ENCODE measurements at regions not wholly inside any gene's neighbourhood (a gene's known extent, or its start where the extent isn't known, plus 50 kb on each side); places are given as distances from the start of the nearest gene placed in this dataset.
"Not testable (repeated sequence)": the region's sequence is repeated elsewhere in the genome, so short reads cannot be mapped to it uniquely, and the experiment has no call there.

DNA sequence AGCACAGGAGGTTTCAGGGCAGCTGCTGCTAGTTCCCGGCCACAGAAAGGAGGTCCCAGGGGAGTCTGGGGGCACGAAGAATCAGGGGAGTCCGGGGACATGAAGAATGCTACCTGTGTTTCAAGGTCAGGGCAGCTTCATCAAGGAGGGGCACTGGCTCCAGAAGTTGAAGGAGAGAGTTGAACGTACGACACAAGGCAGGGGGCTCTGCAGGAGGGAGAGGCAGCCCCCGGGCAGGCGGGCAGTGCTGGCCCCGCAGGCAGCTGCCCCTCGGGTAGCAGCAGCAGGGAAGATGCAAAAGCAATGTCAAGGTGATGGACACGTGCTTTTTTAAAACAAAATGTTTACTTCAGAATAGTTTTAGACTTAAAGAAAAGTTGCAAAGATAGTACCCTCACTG, 134.7 kb upstream of the RNF32 start:
- DNase-seq (ENCODE audit: extremely low spot score): no peak
- POLR2A ChIA-PET: no interaction called here
- no peak for TF ChIP-seq BHLHE40 (IDR thresholded peaks at IDR 0.05; ENCODE audit: borderline replicate concordance)
- TF ChIP-seq LEF1 (IDR thresholded peaks at IDR 0.05; ENCODE audit: borderline replicate concordance): no peak
- no peak for TF ChIP-seq FOXM1 (IDR thresholded peaks at IDR 0.05; ENCODE audit: borderline replicate concordance)
- TF ChIP-seq, protein P1, sequence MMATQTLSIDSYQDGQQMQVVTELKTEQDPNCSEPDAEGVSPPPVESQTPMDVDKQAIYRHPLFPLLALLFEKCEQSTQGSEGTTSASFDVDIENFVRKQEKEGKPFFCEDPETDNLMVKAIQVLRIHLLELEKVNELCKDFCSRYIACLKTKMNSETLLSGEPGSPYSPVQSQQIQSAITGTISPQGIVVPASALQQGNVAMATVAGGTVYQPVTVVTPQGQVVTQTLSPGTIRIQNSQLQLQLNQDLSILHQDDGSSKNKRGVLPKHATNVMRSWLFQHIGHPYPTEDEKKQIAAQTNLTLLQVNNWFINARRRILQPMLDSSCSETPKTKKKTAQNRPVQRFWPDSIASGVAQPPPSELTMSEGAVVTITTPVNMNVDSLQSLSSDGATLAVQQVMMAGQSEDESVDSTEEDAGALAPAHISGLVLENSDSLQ (IDR thresholded peaks at IDR 0.05): no peak
- no peak for TF ChIP-seq ARNT (IDR thresholded peaks at IDR 0.05)
- TF ChIP-seq ZNF384 (IDR thresholded peaks at IDR 0.05): no peak
- no peak for TF ChIP-seq CTBP1 (IDR thresholded peaks at IDR 0.05; ENCODE audit: borderline replicate concordance)
- no peak for TF ChIP-seq HDGF (IDR thresholded peaks at IDR 0.05; ENCODE audit: borderline replicate concordance)
- no peak for TF ChIP-seq FOXK2 (IDR thresholded peaks at IDR 0.05)
- CTCF ChIA-PET: interaction anchor here (0.6 kb wide), 1 partner anchor 1848 kb away, joined by 3 read pairs; no protein-coding TSS in a partner anchor

DNA sequence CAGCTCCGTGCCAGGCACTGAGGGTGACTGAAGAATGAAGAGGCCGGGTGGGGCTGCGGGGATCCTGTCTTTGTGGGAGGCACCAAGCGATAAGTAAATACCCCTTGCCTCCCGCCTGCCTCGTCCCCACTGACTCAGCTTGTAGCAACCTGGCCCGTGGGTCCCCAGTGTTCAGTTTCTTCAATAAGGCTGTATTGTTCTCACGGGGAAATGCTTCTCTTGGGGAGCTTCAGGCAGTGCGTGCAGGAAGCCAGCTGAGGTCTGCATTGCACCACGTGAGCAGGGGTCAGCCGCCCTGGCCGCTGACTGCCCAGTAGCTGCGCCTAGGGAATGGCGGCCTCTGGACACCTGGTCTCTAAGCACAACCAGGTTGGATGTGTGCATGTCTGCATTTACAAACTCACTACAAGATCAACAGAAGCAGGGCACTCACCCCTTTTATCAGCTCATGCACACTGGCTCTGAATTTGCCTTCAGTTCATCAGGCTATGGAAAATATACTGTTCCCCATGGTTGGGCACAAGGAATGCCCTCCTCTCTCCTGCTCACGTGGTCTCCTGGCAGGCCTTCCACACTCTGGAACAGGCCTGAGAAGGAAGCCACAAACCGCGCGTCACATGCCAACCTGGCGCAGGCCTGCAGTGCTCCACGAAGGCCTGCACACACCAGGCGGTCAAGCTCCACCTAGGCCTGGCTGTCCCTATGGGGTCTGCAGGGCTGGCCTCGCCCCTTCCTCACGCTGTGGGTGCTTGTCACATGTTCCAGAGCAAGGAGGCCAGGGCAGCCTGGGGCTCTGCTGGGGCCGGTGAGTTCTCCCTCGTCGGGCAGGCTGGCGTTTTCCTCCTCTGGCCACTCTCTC, 135.7 kb upstream of the RNF32 start:
- POLR2A ChIA-PET: no interaction called here
- TF ChIP-seq SP1 (IDR thresholded peaks at IDR 0.05) (no peak), HDGF (IDR thresholded peaks at IDR 0.05; ENCODE audit: borderline replicate concordance) (no peak), ELF4 (IDR thresholded peaks at IDR 0.05) (no peak), FOXA1 (IDR thresholded peaks at IDR 0.05) (no peak), TARDBP (IDR thresholded peaks at IDR 0.05) (no peak), LEF1 (IDR thresholded peaks at IDR 0.05; ENCODE audit: borderline replicate concordance) (no peak), L3MBTL2 (conservative IDR thresholded peaks at IDR 0.05) (no peak), CTBP1 (IDR thresholded peaks at IDR 0.05; ENCODE audit: borderline replicate concordance) (no peak), SUZ12 (IDR thresholded peaks at IDR 0.05) (no peak), ARNT (IDR thresholded peaks at IDR 0.05) (no peak), NFRKB (IDR thresholded peaks at IDR 0.05) (no peak), FOXK2 (IDR thresholded peaks at IDR 0.05) (no peak), ZNF384 (IDR thresholded peaks at IDR 0.05) (no peak), BHLHE40 (IDR thresholded peaks at IDR 0.05; ENCODE audit: borderline replicate concordance) (no peak)
- TF ChIP-seq, protein P1 (IDR thresholded peaks at IDR 0.05): no peak
- DNase-seq (ENCODE audit: extremely low spot score): no peak
- CTCF ChIA-PET: no interaction called here

DNA sequence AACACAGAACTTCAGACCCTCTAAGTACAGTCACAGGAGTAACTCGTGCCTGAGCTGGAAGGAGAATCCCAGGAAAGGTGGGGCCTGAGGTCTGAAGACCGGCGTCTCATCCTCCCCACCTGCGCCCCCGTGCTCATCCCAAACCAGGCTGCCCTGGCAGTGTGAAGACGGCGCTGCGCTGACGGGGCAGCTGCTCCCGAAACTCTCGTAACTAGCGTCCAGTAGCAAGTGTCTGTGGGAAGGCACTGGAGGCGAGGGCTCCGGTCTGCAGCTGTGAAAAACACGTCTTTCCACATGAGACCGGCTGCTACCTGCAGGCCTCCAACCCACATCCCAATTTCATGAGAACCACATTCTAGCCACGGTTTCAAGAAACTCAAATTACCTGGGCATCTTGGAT, 136.6 kb upstream of the RNF32 start:
- TF ChIP-seq ZNF384 (IDR thresholded peaks at IDR 0.05) (no peak), ELF4 (IDR thresholded peaks at IDR 0.05) (no peak), NFRKB (IDR thresholded peaks at IDR 0.05) (no peak), ARNT (IDR thresholded peaks at IDR 0.05) (no peak), FOXM1 (IDR thresholded peaks at IDR 0.05; ENCODE audit: borderline replicate concordance) (no peak), FOXK2 (IDR thresholded peaks at IDR 0.05) (no peak), L3MBTL2 (conservative IDR thresholded peaks at IDR 0.05) (no peak), SUZ12 (IDR thresholded peaks at IDR 0.05) (no peak), CTBP1 (IDR thresholded peaks at IDR 0.05; ENCODE audit: borderline replicate concordance) (no peak)
- TF ChIP-seq, protein P1 (IDR thresholded peaks at IDR 0.05): no peak
- ChIA-PET POLR2A (no interaction called here), CTCF (no interaction called here)
- no peak for DNase-seq (ENCODE audit: extremely low spot score)

GRCh38 chr7:156503196-156503595, 137.4 kb upstream of the RNF32 start:
- CTCF ChIA-PET: no interaction called here
- DNase-seq (ENCODE audit: extremely low spot score): no peak
- POLR2A ChIA-PET: no interaction called here
- TF ChIP-seq HDGF (IDR thresholded peaks at IDR 0.05; ENCODE audit: borderline replicate concordance) (no peak), ELF4 (IDR thresholded peaks at IDR 0.05) (no peak), SUZ12 (IDR thresholded peaks at IDR 0.05) (no peak), NFRKB (IDR thresholded peaks at IDR 0.05) (no peak), BHLHE40 (IDR thresholded peaks at IDR 0.05; ENCODE audit: borderline replicate concordance) (no peak), L3MBTL2 (conservative IDR thresholded peaks at IDR 0.05) (no peak)
- TF ChIP-seq, protein P1 (IDR thresholded peaks at IDR 0.05): no peak

DNA sequence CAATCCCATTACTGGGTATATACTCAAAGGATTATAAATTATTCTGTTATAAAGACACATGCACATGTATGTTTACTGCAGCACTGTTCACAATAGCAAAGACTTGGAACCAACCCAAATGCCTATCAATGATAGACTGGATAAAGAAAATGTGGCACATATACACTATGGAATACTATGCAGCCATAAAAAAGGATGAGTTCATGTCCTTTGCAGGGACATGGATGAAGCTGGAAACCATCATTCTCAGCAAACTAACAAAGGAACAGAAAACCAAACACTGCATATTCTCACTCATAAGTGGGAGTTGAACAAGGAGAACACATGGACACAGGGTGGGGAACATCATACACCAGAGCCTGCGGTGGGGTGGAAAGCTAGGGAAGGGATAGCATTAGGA, 138.8 kb upstream of the RNF32 start:
- POLR2A ChIA-PET: not testable (repeated sequence)

GRCh38 chr7:156499247-156499881, 141.2 kb upstream of the RNF32 start:
- no peak for DNase-seq (ENCODE audit: extremely low spot score)
- ChIA-PET POLR2A (no interaction called here), CTCF (no interaction called here)
- TF ChIP-seq L3MBTL2 (conservative IDR thresholded peaks at IDR 0.05) (no peak), SP1 (IDR thresholded peaks at IDR 0.05) (no peak), HDGF (IDR thresholded peaks at IDR 0.05; ENCODE audit: borderline replicate concordance) (no peak), SUZ12 (IDR thresholded peaks at IDR 0.05) (no peak), CTBP1 (IDR thresholded peaks at IDR 0.05; ENCODE audit: borderline replicate concordance) (no peak), FOXM1 (IDR thresholded peaks at IDR 0.05; ENCODE audit: borderline replicate concordance) (no peak), NFRKB (IDR thresholded peaks at IDR 0.05) (no peak), ARNT (IDR thresholded peaks at IDR 0.05) (no peak), TARDBP (IDR thresholded peaks at IDR 0.05) (no peak), BHLHE40 (IDR thresholded peaks at IDR 0.05; ENCODE audit: borderline replicate concordance) (no peak), ZNF384 (IDR thresholded peaks at IDR 0.05) (no peak), FOXA1 (IDR thresholded peaks at IDR 0.05) (no peak), LEF1 (IDR thresholded peaks at IDR 0.05; ENCODE audit: borderline replicate concordance) (no peak), ELF4 (IDR thresholded peaks at IDR 0.05) (no peak), FOXK2 (IDR thresholded peaks at IDR 0.05) (no peak)
- TF ChIP-seq, protein P1 (IDR thresholded peaks at IDR 0.05): no peak

More for the DNA sequence above, 138.8 kb upstream of the RNF32 start:
- CTCF ChIA-PET; DNase-seq (ENCODE audit: extremely low spot score): not testable (repeated sequence)
